ENCODE measurements at regions not wholly inside any gene's neighbourhood (a gene's known extent, or its start where the extent isn't known, plus 50 kb on each side); places are given as distances from the start of the nearest gene placed in this dataset.

DNA sequence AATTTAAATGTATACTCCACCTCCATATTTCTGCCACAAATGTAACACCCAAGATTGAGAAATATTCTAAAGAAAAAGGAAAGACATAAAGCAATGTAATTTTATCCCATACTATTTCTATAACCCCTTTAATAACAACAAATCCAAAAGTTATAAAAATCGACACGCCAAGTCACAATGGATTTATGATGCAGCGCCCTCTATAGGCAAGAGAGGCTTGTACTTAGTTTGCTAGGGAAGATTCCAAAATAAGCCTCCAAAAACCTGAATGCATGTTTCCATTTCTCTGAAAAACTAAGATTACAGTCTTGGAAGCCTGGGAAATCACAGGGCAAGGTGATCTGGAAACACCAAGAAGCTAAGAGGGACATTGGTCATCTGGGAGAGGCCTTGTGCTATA lies 1389.3 kb downstream of the CDY2B start:
- TF ChIP-seq EZH2 (IDR thresholded peaks at IDR 0.05; ENCODE audit: borderline replicate concordance, low read depth, low read length, severe bottlenecking): no peak
- TF ChIP-seq, protein P1, sequence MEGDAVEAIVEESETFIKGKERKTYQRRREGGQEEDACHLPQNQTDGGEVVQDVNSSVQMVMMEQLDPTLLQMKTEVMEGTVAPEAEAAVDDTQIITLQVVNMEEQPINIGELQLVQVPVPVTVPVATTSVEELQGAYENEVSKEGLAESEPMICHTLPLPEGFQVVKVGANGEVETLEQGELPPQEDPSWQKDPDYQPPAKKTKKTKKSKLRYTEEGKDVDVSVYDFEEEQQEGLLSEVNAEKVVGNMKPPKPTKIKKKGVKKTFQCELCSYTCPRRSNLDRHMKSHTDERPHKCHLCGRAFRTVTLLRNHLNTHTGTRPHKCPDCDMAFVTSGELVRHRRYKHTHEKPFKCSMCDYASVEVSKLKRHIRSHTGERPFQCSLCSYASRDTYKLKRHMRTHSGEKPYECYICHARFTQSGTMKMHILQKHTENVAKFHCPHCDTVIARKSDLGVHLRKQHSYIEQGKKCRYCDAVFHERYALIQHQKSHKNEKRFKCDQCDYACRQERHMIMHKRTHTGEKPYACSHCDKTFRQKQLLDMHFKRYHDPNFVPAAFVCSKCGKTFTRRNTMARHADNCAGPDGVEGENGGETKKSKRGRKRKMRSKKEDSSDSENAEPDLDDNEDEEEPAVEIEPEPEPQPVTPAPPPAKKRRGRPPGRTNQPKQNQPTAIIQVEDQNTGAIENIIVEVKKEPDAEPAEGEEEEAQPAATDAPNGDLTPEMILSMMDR (IDR thresholded peaks at IDR 0.05; ENCODE audit: borderline replicate concordance, extremely low read depth, low read length, poor library complexity, severe bottlenecking): no peak
